Muscle of leg (tissue), 3 donors: ENCODE measurements at regions not wholly inside any gene's neighbourhood (a gene's known extent, or its start where the extent isn't known, plus 50 kb on each side); places are given as distances from the start of the nearest gene placed in this dataset.

Source experiments
- DNase-seq: peaks from one replicate; pipeline ENCODE4 v3.0.0; 2013
- H3K27ac ChIP-seq: one replicate; pipeline ENCODE4 v1.5.1; 2013; ENCODE audit warnings: mild to moderate bottlenecking, low read length, control low read depth
- H3K27me3 ChIP-seq: one replicate; pipeline ENCODE4 v1.6.1; 2013; ENCODE audit warnings: low read length; ENCODE audit not compliant: control insufficient read depth, insufficient read depth
- H3K36me3 ChIP-seq: one replicate; pipeline ENCODE4 v1.6.1; 2013; ENCODE audit warnings: low read length; ENCODE audit not compliant: control insufficient read depth, insufficient read depth
- H3K4me1 ChIP-seq: one replicate; pipeline ENCODE4 v1.6.1; 2013; ENCODE audit warnings: low read length; ENCODE audit not compliant: control insufficient read depth, insufficient read depth
- H3K4me3 ChIP-seq: one replicate; pipeline ENCODE4 v1.5.1; 2013; ENCODE audit warnings: low read length, control low read depth
- H3K9me3 ChIP-seq: replicated peaks from 2 replicates; pipeline ENCODE4 v1.6.1; 2013; ENCODE audit warnings: low read depth, low read length; ENCODE audit not compliant: control insufficient read depth
- WGBS: methylation state at CpG from one replicate; pipeline ENCODE4 v1.1.5; 2013; ENCODE audit warnings: missing lambda C conversion rate; ENCODE audit not compliant: insufficient coverage; 5-methylcytosine and 5-hydroxymethylcytosine counted together

- H3K4me1 ChIP-seq = no peaks in the 10 kb centered on the region
- no CpG with 5 or more reads among the region's 1 CpG for WGBS
- H3K4me3 ChIP-seq = no peak overlapping the region
- DNase-seq = peak; percentile 34
- H3K27ac ChIP-seq = no peak overlapping the region
- no peaks in the 10 kb centered on the region for H3K9me3 ChIP-seq
- no peaks in the 10 kb centered on the region for H3K27me3 ChIP-seq
- H3K36me3 ChIP-seq = no peaks in the 10 kb centered on the region
Observed at GRCh38 chr3:107013641-107014040, 363.6 kb upstream of the CCDC54 start.

- DNase-seq = peak; percentile 30
- H3K9me3 ChIP-seq = no peaks in the 10 kb centered on the region
- no peak overlapping the region for H3K27ac ChIP-seq
- H3K27me3 ChIP-seq = no peaks in the 10 kb centered on the region
- no peaks in the 10 kb centered on the region for H3K36me3 ChIP-seq
- H3K4me1 ChIP-seq = no peaks in the 10 kb centered on the region
- no peak overlapping the region for H3K4me3 ChIP-seq
- WGBS = 14% methylated on average over 1 of the region's 2 CpGs
Observed at GRCh38 chr3:107024551-107025026, 352.6 kb upstream of the CCDC54 start.

GRCh38 chr3:107025961-107026360, 351.3 kb upstream of the CCDC54 start:
- H3K4me1 ChIP-seq = no peaks in the 10 kb centered on the region
- DNase-seq = peak; percentile 1
- H3K36me3 ChIP-seq = no peaks in the 10 kb centered on the region
- 28% methylated on average over 2 of the region's 3 CpGs for WGBS
- H3K4me3 ChIP-seq = no peak overlapping the region
- H3K9me3 ChIP-seq = no peaks in the 10 kb centered on the region
- no peaks in the 10 kb centered on the region for H3K27me3 ChIP-seq
- H3K27ac ChIP-seq = no peak overlapping the region

- H3K27ac ChIP-seq = no peak overlapping the region
- WGBS = no CpG with 5 or more reads among the region's 1 CpG
- no peaks in the 10 kb centered on the region for H3K36me3 ChIP-seq
- no peaks in the 10 kb centered on the region for H3K27me3 ChIP-seq
- H3K9me3 ChIP-seq = no peaks in the 10 kb centered on the region
- DNase-seq = no peak
- no peaks in the 10 kb centered on the region for H3K4me1 ChIP-seq
- no peak overlapping the region for H3K4me3 ChIP-seq
Observed at GRCh38 chr3:107028086-107028485, 349.2 kb upstream of the CCDC54 start.

- Histone ChIP-seq H3K27ac (no peak overlapping the region), H3K4me3 (no peak overlapping the region), H3K4me1 (no peaks in the 10 kb centered on the region), H3K36me3 (no peaks in the 10 kb centered on the region), H3K27me3 (no peaks in the 10 kb centered on the region), H3K9me3 (no peaks in the 10 kb centered on the region)
- DNase-seq = no peak
- no CpG with 5 or more reads among the region's 1 CpG for WGBS
Observed at GRCh38 chr3:107028626-107029025, 348.6 kb upstream of the CCDC54 start.

- H3K27ac ChIP-seq = no peak overlapping the region
- no peak overlapping the region for H3K4me3 ChIP-seq
- H3K36me3 ChIP-seq = no peaks in the 10 kb centered on the region
- H3K4me1 ChIP-seq = no peaks in the 10 kb centered on the region
- no peak for DNase-seq
- WGBS = no CpG with 5 or more reads among the region's 2 CpGs
- H3K27me3 ChIP-seq = no peaks in the 10 kb centered on the region
- H3K9me3 ChIP-seq = peaks cover 3% of the 10 kb centered on the region
Observed at GRCh38 chr3:107032111-107032510, 345.1 kb upstream of the CCDC54 start.

GRCh38 chr3:107034142-107034541, 343.1 kb upstream of the CCDC54 start:
- no peak overlapping the region for H3K27ac ChIP-seq
- WGBS = no CpG with 5 or more reads among the region's 3 CpGs
- H3K4me3 ChIP-seq = no peak overlapping the region
- no peaks in the 10 kb centered on the region for H3K27me3 ChIP-seq
- H3K4me1 ChIP-seq = no peaks in the 10 kb centered on the region
- H3K9me3 ChIP-seq = peaks cover 5% of the 10 kb centered on the region
- DNase-seq = no peak
- H3K36me3 ChIP-seq = no peaks in the 10 kb centered on the region

GRCh38 chr3:107035176-107035575, 342.1 kb upstream of the CCDC54 start:
- Histone ChIP-seq H3K9me3 (peaks cover 5% of the 10 kb centered on the region), H3K36me3 (no peaks in the 10 kb centered on the region), H3K27me3 (no peaks in the 10 kb centered on the region), H3K4me3 (no peak overlapping the region), H3K4me1 (no peaks in the 10 kb centered on the region), H3K27ac (no peak overlapping the region)
- no peak for DNase-seq
- WGBS = 82% methylated on average over 2 of the region's 2 CpGs

- Histone ChIP-seq H3K4me3 (no peak overlapping the region), H3K4me1 (no peaks in the 10 kb centered on the region), H3K27ac (no peak overlapping the region), H3K36me3 (no peaks in the 10 kb centered on the region), H3K27me3 (no peaks in the 10 kb centered on the region), H3K9me3 (no peaks in the 10 kb centered on the region)
- no peak for DNase-seq
- WGBS = no CpG with 5 or more reads among the region's 1 CpG
Observed at GRCh38 chr3:107044677-107045076, 332.6 kb upstream of the CCDC54 start.

GRCh38 chr3:107045791-107046190, 331.4 kb upstream of the CCDC54 start:
- H3K36me3 ChIP-seq = no peaks in the 10 kb centered on the region
- H3K27me3 ChIP-seq = no peaks in the 10 kb centered on the region
- H3K9me3 ChIP-seq = no peaks in the 10 kb centered on the region
- WGBS = 92% methylated on average over 2 of the region's 3 CpGs
- no peak overlapping the region for H3K27ac ChIP-seq
- peak; percentile 21 for DNase-seq
- no peak overlapping the region for H3K4me3 ChIP-seq
- H3K4me1 ChIP-seq = no peaks in the 10 kb centered on the region
